Osteocyte (in vitro differentiated cells): ENCODE measurements at regions not wholly inside any gene's neighbourhood (a gene's known extent, or its start where the extent isn't known, plus 50 kb on each side); places are given as distances from the start of the nearest gene placed in this dataset.

ENCODE experiments used
- DNase-seq: peaks from one replicate; pipeline ENCODE4 v3.0.0; 2021; ENCODE audit warnings: mixed read lengths; ENCODE audit not compliant: unreplicated experiment; ENCODE audit errors: extremely low spot score
- H3K27ac Mint-ChIP-seq: one replicate; pipeline ENCODE4 v1.8.0; 2021; ENCODE audit warnings: mild to moderate bottlenecking, mixed read lengths; ENCODE audit not compliant: unreplicated experiment
- H3K27me3 Mint-ChIP-seq: one replicate; pipeline ENCODE4 v1.8.0; 2021; ENCODE audit warnings: mixed read lengths; ENCODE audit not compliant: unreplicated experiment
- H3K36me3 Mint-ChIP-seq: one replicate; pipeline ENCODE4 v1.8.0; 2021; ENCODE audit warnings: mixed read lengths; ENCODE audit not compliant: unreplicated experiment
- H3K4me1 Mint-ChIP-seq: one replicate; pipeline ENCODE4 v1.8.0; 2021; ENCODE audit warnings: mixed read lengths; ENCODE audit not compliant: unreplicated experiment
- H3K4me3 Mint-ChIP-seq: one replicate; pipeline ENCODE4 v1.8.0; 2021; ENCODE audit warnings: mild to moderate bottlenecking, moderate library complexity, mixed read lengths; ENCODE audit not compliant: unreplicated experiment
- H3K9me3 Mint-ChIP-seq: one replicate; pipeline ENCODE4 v1.8.0; 2021; ENCODE audit warnings: mixed read lengths; ENCODE audit not compliant: unreplicated experiment
- TF ChIP-seq, protein P1 (sequence below): fragments of 200-600 bp; sonication (generic); IDR thresholded peaks from 2 replicates; pipeline ENCODE4 v1.5.0; 2021; ENCODE audit warnings: antibody characterized with exemption, mild to moderate bottlenecking, moderate library complexity

DNA sequence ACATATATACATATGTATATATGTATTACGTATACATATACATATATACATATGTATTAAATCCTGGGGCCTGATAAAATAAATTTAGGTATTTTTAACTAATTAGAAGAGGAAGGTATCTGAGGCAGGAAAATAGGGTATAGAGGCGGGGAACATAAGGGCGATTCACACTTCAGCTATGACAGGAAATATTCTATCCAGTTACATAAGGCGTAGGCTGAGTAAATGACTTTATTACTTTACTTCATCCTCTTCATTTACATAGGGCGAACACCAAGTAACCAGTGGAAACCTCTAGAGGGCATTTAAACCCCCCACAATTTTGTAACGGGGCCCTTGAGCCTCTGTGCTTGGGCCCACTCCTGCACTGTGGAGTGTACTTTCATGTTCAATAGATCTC lies 167.5 kb downstream of the SOCS6 start:
- no peak for DNase-seq
- Mint-ChIP-seq H3K9me3 (no peaks in the 10 kb centered on the region), H3K27me3 (peaks cover 22% of the 10 kb centered on the region), H3K4me3 (no peak overlapping the region), H3K27ac (no peak overlapping the region), H3K4me1 (no peaks in the 10 kb centered on the region), H3K36me3 (no peaks in the 10 kb centered on the region)
- TF ChIP-seq, protein P1, sequence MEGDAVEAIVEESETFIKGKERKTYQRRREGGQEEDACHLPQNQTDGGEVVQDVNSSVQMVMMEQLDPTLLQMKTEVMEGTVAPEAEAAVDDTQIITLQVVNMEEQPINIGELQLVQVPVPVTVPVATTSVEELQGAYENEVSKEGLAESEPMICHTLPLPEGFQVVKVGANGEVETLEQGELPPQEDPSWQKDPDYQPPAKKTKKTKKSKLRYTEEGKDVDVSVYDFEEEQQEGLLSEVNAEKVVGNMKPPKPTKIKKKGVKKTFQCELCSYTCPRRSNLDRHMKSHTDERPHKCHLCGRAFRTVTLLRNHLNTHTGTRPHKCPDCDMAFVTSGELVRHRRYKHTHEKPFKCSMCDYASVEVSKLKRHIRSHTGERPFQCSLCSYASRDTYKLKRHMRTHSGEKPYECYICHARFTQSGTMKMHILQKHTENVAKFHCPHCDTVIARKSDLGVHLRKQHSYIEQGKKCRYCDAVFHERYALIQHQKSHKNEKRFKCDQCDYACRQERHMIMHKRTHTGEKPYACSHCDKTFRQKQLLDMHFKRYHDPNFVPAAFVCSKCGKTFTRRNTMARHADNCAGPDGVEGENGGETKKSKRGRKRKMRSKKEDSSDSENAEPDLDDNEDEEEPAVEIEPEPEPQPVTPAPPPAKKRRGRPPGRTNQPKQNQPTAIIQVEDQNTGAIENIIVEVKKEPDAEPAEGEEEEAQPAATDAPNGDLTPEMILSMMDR = no peak

- TF ChIP-seq, protein P1 = no peak
- H3K9me3 Mint-ChIP-seq = no peaks in the 10 kb centered on the region
- H3K4me1 Mint-ChIP-seq = no peaks in the 10 kb centered on the region
- H3K27me3 Mint-ChIP-seq = peaks cover 22% of the 10 kb centered on the region
- H3K27ac Mint-ChIP-seq = no peak overlapping the region
- no peak overlapping the region for H3K4me3 Mint-ChIP-seq
- no peak for DNase-seq
- no peaks in the 10 kb centered on the region for H3K36me3 Mint-ChIP-seq
These were observed 166.9 kb downstream of the SOCS6 start for GRCh38 chr18:70455731-70456130.

DNA sequence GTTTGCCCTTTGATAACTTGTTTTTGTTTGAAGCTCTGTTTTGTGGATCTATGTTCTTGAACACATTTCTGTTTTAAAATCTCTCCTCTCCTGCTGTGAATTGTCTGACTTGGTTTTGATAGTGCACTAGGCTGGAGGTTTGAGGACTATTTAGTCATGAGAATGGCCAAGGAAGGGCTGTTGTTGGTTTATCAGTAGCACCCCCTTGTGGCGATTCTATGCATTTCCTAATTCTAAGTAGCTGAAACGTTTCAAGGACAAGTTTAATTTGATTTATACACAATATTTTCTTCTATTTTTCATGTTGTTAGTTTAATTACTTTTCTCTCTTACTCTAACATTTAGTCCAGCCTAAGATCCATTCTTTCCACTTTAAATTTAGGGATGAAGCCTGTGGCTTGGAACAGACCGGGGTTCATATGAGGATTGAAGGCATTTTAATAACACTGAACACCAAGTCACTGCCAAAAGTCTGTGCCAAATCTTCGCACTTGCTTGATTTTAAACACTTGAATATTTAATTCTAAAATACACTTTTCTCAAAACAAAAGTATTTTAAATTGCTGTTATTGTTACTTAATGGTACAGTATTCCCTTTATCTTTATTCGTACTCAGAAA lies 166.0 kb downstream of the SOCS6 start:
- TF ChIP-seq, protein P1 = peak; percentile 84
- no peak overlapping the region for H3K4me3 Mint-ChIP-seq
- peaks cover 23% of the 10 kb centered on the region for H3K27me3 Mint-ChIP-seq
- H3K4me1 Mint-ChIP-seq = no peaks in the 10 kb centered on the region
- no peaks in the 10 kb centered on the region for H3K36me3 Mint-ChIP-seq
- no peak overlapping the region for H3K27ac Mint-ChIP-seq
- no peak for DNase-seq
- no peaks in the 10 kb centered on the region for H3K9me3 Mint-ChIP-seq

GRCh38 chr18:70453058-70453775 lies 164.4 kb downstream of the SOCS6 start:
- no peaks in the 10 kb centered on the region for H3K36me3 Mint-ChIP-seq
- H3K27me3 Mint-ChIP-seq = peaks cover 19% of the 10 kb centered on the region
- no peaks in the 10 kb centered on the region for H3K4me1 Mint-ChIP-seq
- H3K27ac Mint-ChIP-seq = no peak overlapping the region
- TF ChIP-seq, protein P1 = no peak
- H3K9me3 Mint-ChIP-seq = no peaks in the 10 kb centered on the region
- DNase-seq = no peak
- no peak overlapping the region for H3K4me3 Mint-ChIP-seq

- no peaks in the 10 kb centered on the region for H3K36me3 Mint-ChIP-seq
- H3K4me1 Mint-ChIP-seq = no peaks in the 10 kb centered on the region
- peaks cover 19% of the 10 kb centered on the region for H3K27me3 Mint-ChIP-seq
- no peak for DNase-seq
- no peak overlapping the region for H3K4me3 Mint-ChIP-seq
- no peak overlapping the region for H3K27ac Mint-ChIP-seq
- TF ChIP-seq, protein P1 = no peak
- H3K9me3 Mint-ChIP-seq = no peaks in the 10 kb centered on the region
These were observed 163.7 kb downstream of the SOCS6 start for GRCh38 chr18:70452501-70452900.
